Left colon (tissue), 2 donors: ENCODE measurements at regions not wholly inside any gene's neighbourhood (a gene's known extent, or its start where the extent isn't known, plus 50 kb on each side); places are given as distances from the start of the nearest gene placed in this dataset.

ENCODE experiments used
- ATAC-seq: fragments of 200-7000 bp; cut with Tn5 transposase; one replicate; pipeline ENCODE4 v1.9.1; 2020; ENCODE audit warnings: mild to moderate bottlenecking, moderate library complexity
- DNase-seq, 2 donors: peaks; one replicate each; pipeline ENCODE4 v3.0.0-alpha.2; 2020
- intact Hi-C, 2 donors: fragments of 100-400 bp; cut with DNase I in 1 of 2; cut with micrococcal nuclease in 1 of 2; formaldehyde crosslinking; loops; one replicate each; pipeline versions ENCODE4 v1.11.2 to v1.14.0; 2022; cut with DNase I, micrococcal nuclease
- donor health status: DM: no; HTN: no; CAD: no.
- donor health status: DM: yes; HTN: yes; CAD: no.

DNA sequence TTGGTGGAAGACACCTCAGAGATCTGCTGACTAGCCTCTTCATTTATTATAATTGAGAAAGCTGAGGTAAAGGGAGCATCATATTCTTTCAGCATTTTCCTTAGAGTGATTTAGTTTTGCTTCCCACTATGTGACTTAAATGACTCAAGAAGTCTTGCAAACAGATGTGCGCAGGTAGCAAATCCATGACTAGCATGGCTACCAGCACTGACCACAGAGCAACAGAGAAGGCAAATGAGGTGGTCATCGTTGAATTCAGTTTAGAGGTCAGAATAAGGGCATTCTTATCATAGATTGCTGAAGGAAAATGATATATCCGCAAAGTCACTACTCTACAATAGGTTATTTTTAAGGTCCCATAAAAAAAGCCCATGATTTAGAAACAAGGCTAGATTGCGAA, 162.2 kb downstream of the PIK3R1 start:
- ATAC-seq (no peak), DNase-seq (no peak)
- intact Hi-C loops, result no loop called here

DNA sequence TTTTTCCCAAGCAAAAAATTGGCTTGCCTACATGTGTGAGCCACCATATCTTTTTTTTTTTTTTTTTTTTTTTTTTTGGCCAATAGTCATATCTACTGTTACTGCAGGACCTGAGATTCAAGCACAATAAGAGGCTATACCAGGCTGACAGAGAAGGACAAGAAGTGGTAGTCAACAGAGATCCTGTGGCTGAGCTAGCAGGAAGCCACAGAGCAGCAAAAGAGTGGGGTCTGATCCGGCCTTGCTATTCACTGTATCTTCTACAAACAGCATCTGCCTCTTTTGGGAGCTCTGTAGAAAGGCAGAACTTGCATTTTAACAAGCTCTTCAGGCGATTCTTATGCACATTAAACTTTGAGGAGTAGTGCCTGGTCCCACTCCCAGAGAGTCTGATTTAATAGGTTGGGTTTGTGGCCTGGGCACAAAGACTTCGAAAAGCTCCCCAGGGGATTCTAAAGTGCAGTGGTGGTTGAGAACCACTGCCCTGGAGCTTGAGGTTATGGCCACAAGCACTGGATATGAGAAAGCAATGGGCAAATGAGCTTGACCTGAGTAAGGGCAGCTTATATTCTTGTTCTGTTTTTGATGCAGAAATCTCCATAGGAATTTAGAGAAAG, 162.8 kb downstream of the PIK3R1 start:
- intact Hi-C loops, result no loop called here
- ATAC-seq (no peak), DNase-seq (no peak)

DNA sequence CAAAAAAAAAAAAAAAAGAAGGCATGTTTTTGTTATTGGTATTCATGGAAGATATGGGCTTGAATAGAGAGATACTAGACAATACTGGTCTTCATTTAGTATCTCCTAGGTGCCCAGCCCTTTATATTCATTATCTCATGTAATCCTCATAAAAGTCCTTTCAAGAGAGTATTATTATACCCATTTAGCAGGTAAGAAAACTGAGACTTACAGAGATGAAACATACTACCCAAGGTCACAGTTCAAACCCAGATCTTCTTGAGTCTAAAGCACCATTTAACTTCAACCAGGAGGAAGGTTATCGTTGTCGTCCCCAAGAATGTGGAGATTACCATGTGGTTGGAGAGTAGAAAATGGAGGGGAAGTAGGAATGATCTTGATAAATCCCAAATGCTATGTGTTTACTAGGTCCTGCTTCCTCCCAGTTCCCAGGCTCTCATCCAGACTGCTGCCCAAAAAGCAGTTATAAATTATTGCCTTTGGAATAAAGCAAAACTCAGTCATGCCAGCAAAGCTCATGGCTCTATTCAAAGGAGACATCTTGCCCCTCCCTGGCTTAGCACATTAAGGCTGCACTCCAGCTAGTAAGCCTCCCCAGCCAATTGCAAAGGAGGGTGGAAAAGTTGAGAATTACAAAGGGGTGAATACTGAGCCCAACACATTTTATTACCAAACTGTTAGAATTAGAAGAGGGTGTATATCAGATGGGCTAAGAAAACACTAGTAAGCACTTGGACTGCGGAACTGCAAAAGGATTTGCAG, 163.9 kb downstream of the PIK3R1 start:
- intact Hi-C loops, result no loop called here
- no peak for ATAC-seq

DNA sequence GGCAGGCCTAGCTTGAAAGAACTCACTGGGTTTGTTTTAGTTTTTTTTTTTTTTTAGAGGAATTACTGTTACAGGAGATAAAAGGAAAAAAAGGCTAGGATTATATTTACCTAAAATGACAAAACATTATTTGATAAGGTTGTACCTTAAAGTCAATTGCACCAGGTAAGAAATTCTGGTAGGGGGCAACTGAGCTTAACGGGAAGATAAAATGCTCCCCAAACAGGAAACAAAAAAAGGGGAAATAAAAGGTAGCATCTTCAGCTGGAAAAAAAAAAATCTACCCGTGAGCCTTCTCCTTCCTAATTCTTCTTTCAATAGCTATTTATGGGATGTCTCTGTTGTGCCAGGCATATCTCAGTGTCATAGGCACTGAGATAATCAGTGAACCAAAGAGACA, 164.5 kb downstream of the PIK3R1 start:
- no peak for ATAC-seq
- intact Hi-C loops, result no loop called here
- no peak for DNase-seq

More for the DNA sequence above, 163.9 kb downstream of the PIK3R1 start:
- DNase-seq, result peak in 1 of 2 donors; percentile 35

DNA sequence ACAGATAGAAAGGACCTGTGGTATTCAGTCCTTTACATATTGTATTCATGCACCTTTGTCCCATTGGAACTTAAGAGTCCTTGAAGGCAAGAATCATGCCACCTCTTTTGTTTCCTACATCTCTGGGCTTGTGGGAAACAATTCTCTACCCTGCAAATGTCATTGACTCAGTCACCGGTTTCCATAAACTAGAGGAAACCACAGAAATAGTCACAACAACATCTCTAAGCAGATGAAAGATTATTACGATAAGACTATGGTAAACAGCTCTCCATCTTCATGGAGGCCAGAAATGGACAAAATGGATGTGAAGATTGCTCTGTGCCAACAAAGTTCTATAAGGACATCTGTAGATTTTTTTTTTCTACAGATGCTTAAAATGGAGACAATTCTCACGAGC, 165.5 kb downstream of the PIK3R1 start:
- DNase-seq, result no peak
- intact Hi-C loops, result no loop called here

DNA sequence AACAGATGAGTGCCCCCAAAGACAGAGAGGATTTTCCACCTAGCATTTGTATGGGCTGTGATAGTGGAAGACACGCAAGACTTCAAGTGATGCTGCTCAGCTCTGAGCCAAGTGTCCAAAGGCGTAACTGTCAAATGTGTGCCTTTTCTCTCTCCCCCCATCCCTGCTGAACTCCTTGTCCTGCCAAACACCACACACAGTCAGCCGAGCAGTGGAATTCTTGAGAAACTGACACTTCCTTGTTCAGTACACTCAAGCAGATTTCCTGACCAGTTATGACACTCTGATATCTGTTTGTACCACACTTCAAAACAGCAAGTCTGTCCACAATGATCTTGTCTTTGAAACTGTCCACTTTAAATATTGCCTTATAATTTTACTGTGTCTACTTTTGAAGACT, 166.4 kb downstream of the PIK3R1 start:
- no peak for DNase-seq
- no peak for ATAC-seq
- intact Hi-C loops, result no loop called here

More for the DNA sequence above, 165.5 kb downstream of the PIK3R1 start:
- ATAC-seq, result no peak

DNA sequence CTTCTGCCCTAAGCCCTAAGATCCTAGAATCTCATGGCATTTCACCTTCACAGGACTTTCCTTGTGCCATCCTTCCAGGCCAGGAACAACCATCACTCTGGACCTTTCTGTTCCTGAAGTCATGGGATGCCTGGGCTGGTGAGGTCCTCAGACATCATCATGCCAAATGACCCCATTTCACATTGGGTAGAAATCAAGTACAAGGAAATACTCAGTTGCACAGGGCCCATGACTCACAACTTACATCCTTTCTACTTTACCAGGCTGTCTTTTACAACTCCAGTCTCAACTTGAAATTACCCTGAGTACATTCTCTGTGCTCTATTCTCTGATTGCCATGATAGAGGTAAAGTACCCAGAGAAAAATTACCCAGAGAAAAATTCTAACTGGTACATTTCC, 167.1 kb downstream of the PIK3R1 start:
- ATAC-seq, result peak; percentile 51
- DNase-seq, result no peak
- intact Hi-C loops, result no loop called here

DNA sequence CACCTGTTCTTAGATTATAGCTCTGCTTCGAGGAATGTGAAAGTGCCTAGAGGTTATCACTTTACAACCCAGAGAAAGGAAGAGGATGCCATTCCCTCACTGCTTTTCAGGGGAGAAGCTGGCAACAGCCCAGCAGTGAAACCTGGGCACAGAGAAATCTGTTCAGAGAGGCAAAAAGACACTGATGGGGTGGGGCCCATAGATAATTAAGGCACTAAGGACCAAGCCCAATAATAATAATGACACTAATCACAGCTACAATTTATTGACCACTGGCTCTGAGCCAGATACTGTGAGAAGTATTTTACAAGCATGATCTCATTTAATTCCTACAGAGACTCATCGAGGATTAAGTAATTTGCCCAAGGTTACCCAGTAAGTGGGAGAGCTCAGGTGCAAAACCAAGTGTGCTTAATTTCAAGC, 168.3 kb downstream of the PIK3R1 start:
- intact Hi-C loops, result no loop called here
- DNase-seq, result peak in 1 of 2 donors; percentile 35
- peak; percentile 74 for ATAC-seq

DNA sequence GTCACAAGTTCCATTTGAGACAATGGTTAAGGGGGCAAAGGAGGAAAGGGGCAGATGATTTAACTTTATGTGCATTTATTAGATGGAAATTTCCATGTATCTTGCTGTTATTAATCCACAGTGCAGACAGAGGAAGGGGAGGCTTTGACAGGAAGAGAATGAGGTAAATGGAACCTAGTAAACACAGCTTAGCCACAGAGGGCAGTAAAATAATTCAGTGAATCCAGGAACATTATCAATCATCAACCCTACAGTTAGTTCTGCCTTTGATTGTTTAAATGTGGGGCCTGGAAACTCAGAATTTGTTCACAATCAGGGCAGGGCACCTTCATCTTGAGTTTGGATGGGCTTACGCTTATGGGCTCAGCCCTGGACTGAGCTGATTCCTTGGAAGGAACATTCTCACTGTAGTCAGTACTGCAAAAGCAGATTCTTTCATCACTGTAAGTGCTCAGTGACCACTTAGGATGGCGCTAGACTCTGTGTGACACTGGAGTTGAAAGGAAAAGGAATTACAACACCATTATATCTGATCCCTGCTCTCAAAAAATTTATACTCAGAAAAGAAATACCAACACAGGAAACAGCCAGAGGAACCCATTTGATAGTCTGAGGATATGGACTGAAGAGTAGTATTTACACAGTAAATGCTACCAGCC, 169.5 kb downstream of the PIK3R1 start:
- intact Hi-C loops, result no loop called here
- ATAC-seq (peak; percentile 62), DNase-seq (no peak)

DNA sequence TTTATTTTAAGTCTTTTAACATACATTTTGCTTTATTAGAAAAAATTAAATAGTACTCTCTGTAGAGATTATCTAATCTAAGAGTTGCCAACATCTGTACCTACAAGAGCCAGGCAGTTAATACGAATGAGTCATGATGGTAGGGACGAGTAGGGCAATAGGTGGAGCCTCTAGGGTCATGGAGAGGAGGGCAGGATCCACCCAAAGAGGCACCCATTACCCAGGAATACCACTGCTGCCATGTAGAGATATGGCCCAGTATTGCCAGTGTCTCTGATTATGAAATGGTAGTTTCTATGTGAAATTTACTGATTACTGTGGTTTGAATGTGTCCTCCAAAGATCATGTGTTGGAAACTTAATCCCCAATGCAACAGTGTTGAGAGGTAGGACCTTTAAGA, 170.4 kb downstream of the PIK3R1 start:
- intact Hi-C loops, result no loop called here
- ATAC-seq (peak; percentile 33), DNase-seq (no peak)

DNA sequence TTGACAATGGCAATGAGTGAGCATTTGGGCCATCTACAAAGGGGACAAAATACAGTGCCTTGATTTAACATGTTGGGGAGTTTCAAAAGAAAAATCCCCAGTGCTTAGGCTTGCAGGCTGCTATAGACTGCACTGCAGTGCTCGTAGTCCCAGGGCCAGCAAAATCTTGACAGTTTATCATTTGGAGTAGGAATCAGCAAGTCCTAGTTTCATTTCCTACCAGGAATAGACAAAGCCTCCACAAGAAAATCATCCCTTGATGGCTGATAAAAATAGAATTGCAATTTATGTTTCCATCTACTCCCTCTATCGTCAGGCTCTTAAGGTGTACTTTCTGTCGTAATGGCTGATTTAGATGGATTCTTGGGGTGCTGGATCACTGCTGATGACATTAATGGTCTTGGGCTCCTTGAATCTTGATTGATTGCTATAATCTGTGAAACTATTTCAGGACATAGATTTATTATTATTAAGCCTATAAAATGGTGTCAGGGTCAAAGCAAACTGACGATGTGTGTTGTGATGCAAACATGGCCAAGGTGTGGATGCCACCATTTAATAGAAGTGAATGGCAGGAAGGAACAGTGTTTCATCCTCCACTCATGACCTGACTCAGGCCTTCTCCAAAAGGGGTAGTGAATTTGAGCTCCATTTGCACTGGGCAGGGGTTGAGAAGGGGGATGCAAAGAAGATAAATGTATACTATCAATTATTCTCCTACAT, 171.7 kb downstream of the PIK3R1 start:
- DNase-seq, result no peak
- ATAC-seq, result no peak
- intact Hi-C loops, result no loop called here

DNA sequence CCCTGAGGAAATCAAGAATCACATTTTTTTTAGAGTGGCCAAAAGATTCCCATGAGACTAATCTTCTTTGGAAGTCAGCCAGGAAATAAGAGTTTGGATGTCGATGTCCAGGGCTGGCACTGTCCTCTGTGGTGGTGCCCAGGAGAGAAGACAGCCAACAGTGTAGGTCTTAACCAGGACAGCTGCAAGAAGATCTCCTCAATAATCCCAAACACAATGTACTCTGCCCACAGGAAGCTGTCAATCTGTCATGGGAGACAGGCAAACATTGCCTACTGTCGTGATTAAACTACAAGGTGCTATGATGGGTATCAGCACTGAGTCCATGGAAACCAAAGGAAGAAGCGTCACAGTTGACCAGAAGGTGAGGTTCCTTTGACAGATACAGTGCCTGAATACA, 174.1 kb downstream of the PIK3R1 start:
- DNase-seq (no peak), ATAC-seq (no peak)
- intact Hi-C loops, result no loop called here

DNA sequence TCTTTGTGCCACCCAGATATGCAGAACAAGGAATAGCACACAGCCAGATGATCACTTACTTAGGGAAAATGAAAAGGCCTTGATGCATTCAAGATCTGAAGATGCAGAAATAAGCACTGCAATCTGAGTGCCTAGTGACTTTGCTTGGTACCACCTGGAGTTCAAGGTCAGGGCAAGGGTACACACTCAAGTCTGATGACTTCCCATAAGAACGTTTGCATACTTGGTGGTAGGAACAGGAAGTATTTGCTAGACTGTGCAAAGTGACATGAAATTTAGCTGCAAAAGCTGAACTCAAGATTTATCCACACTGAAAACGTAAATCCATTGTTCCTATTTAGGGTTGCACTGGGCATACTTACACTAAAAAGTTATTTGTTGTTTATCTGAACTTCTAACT, 177.1 kb downstream of the PIK3R1 start:
- ATAC-seq (no peak), DNase-seq (no peak)
- intact Hi-C loops, result no loop called here

DNA sequence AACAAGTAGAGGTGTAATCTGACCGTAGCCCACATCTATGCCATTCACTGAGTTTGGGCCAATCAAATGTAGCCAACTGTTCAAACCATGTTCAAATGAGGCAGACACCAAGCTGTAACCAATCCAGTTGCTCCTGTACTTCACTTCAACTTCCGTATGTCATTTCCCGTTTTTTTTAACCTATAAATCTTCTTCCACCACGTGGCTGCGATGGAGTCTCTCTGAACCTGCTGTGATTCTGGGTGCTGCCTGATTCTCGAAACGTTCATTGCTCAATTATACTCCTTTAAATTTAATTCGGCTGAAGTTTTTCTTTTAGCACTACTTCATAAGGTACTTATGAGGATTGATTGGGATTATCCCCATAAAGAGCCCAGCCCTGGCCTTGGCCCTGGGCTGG, 179.7 kb downstream of the PIK3R1 start:
- intact Hi-C loops, result no loop called here
- no peak for DNase-seq
- ATAC-seq, result no peak

DNA sequence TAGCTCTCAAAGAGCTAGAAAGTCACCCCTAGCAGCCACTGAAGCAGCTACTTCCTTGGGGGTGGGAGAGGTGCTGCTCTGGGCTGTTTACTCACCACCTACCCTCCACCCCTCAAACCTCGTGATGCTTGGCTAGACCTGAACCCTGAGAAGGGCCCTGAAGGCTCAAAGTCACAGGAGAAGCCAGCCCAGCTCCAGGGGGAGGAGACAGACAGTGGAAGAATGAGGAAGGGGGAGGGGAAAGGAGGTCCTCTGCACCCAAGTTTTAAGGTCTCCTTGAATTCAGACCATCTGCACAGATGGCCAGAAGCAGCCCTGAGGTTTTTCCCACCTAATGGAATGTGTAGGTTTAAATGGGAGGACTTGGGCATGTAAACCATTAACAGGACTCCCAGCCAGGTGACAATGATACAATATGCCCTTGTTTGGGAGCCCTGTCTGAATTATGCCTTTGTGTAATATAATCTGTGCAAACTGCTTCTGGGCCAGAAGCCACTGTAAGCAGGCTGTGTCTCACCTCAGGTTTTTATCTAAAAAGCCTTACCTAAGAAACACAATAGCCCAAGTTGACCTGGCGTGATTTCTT, 180.5 kb downstream of the PIK3R1 start:
- intact Hi-C loops, result no loop called here
- DNase-seq, result peak; percentile 41 to 59

DNA sequence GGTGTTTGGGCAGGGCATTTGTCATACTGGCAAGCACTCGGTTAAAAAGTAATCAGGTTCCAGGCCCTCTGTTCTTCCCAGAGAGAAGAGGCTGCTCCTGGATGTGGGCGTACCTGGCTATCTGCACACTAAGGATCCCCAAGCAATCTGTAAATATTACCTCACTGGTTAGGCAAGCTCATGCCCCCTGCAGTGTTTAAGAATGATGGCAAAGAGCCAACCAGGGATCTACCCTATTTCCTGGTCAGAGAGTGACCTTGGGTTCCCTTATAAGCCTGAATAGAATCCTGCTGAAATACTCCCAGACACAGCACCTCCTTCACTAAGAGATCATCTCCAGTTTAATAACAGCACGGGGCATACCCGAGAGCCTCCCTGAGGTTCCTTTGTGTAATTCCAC, 181.2 kb downstream of the PIK3R1 start:
- intact Hi-C loops, result no loop called here
- DNase-seq, result peak; percentile 44 to 81
- ATAC-seq, result peak; percentile 81

More for the DNA sequence above, 180.5 kb downstream of the PIK3R1 start:
- ATAC-seq, result peak; percentile 88

DNA sequence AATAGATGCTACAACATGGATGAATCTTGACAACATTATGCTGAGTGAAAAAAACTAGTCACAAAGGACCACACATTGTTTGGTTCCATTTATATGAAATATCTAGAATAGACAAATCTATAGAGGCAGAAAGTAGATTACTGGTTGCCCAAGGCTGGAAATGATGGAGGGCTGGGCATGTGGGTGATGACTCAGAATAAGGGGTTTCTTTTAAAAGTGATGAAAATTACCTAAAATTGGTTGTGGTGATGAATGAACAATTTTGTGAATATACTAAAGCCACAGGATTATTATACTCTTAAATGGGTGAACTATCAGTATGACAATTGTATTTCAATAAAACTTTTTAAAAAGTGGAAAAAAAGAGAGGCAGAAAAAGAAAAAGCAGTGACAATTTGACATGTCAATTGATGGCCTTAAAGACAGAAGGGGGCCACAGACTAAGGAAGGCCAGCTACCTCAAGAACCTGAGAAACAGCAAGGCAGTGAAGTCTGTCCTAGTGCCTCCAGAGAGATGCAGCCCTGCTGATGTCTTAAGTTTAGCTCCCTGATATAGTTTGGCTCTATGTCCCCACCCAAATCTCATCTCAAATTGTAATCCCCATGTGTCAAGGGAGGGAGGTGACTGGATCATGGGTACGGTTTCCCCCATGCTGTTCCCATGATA, 182.7 kb downstream of the PIK3R1 start:
- no peak for ATAC-seq
- intact Hi-C loops, result no loop called here
- DNase-seq, result no peak

DNA sequence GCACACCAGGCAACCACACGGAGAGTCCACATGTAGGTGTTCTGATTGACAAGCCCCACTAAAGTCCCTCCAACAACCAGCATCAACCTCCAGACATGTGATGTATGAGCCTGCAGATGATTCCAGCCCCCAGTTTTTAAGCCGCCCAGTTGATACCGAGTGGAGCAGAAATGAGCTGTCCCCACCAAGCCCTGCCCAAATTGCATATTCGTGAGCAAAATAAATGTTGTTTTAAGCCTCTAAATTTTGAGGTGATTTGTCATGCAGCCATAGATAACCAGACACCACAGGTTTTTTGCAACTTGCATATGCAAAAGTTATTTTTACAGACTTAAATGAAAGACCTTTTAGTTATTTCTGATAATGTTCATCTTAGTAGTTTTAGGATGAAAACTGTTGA, 187.7 kb downstream of the PIK3R1 start:
- no peak for DNase-seq
- ATAC-seq, result no peak
- intact Hi-C loops, result no loop called here

DNA sequence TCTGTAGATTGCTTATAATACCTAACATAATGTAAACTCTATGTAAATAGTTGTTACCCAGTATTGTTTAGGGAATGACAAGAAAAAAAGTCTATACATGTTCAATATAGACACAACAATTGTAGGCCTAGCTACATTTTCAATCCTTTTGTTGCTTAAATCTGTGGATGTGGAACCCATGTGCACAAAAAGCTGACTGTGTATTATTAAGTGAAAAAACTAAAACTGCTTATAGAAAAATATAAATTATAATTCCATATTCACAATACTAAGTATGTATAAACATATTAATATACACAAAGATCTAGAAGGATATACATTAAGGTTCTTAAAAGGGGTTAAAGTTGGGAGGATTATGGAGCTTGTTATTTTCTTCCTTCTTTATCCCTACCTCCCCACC, 188.7 kb downstream of the PIK3R1 start:
- DNase-seq, result no peak
- intact Hi-C loops, result no loop called here
- ATAC-seq, result no peak
